CD14-positive monocyte (primary cell): ENCODE measurements at regions not wholly inside any gene's neighbourhood (a gene's known extent, or its start where the extent isn't known, plus 50 kb on each side); places are given as distances from the start of the nearest gene placed in this dataset.

ENCODE experiments used
- DNase-seq, 3 donors: peaks; one replicate each; pipeline ENCODE4 v3.0.0-alpha.2; 2011 to 2022
- H2AFZ ChIP-seq: 2 replicates; pipeline ENCODE4 v1.6.0; 2012; ENCODE audit warnings: mild to moderate bottlenecking, low read depth, low read length, inconsistent platforms; ENCODE audit not compliant: insufficient read depth, poor library complexity, severe bottlenecking
- H3K27ac ChIP-seq, 2 donors: 1 replicate in 1 of 2; 2 replicates in 1 of 2; pipeline ENCODE4 v1.5.1; 2012 to 2013; ENCODE audit warnings: low read length in 2 of 2, control low read depth in 1 of 2, inconsistent platforms in 1 of 2, low read depth in 1 of 2, mild to moderate bottlenecking in 1 of 2
- H3K27me3 ChIP-seq, 2 donors: one replicate each; pipeline versions ENCODE4 v1.6.0 to v1.6.1; 2011 to 2013; ENCODE audit warnings: low read length in 2 of 2; ENCODE audit not compliant: control insufficient read depth in 2 of 2, insufficient read depth in 2 of 2
- H3K36me3 ChIP-seq, 2 donors: replicated peaks in 1 of 2; 1 replicate in 1 of 2; 2 replicates in 1 of 2; pipeline versions ENCODE4 v1.5.1 to v1.6.1; 2012 to 2013; ENCODE audit warnings: low read length in 2 of 2, control low read depth in 1 of 2, inconsistent platforms in 1 of 2, mild to moderate bottlenecking in 1 of 2; ENCODE audit not compliant: insufficient read depth in 2 of 2, control insufficient read depth in 1 of 2
- H3K4me1 ChIP-seq, 2 donors: 1 replicate in 1 of 2; 2 replicates in 1 of 2; pipeline versions ENCODE4 v1.5.1 to v1.6.1; 2012 to 2013; ENCODE audit warnings: low read length in 2 of 2, control low read depth in 1 of 2, inconsistent platforms in 1 of 2, mild to moderate bottlenecking in 1 of 2, moderate library complexity in 1 of 2; ENCODE audit not compliant: insufficient read depth in 2 of 2, control insufficient read depth in 1 of 2
- H3K4me2 ChIP-seq: replicated peaks from 2 replicates; pipeline ENCODE3; 2012; ENCODE audit warnings: low read length, moderate library complexity, mild to moderate bottlenecking; ENCODE audit not compliant: poor library complexity, severe bottlenecking; ENCODE audit errors: extremely low read depth
- H3K4me3 ChIP-seq, 3 experiments: fragments of 200-600 bp in 1 of 3; sonication (generic) in 1 of 3; replicated peaks in 1 of 3; 1 replicate in 2 of 3; 2 replicates in 1 of 3; pipeline ENCODE4 v1.5.1; 2011 to 2013; ENCODE audit warnings: low read length in 3 of 3, mild to moderate bottlenecking in 3 of 3, control low read depth in 2 of 3, low read depth in 2 of 3, inconsistent platforms in 1 of 3, moderate library complexity in 1 of 3
- H3K79me2 ChIP-seq: 2 replicates; pipeline ENCODE4 v1.6.0; 2012; ENCODE audit warnings: mild to moderate bottlenecking, control low read depth, inconsistent platforms, low read length, moderate library complexity; ENCODE audit not compliant: insufficient read depth
- H3K9ac ChIP-seq: 2 replicates; pipeline ENCODE4 v1.6.0; 2017; ENCODE audit warnings: low read length, mild to moderate bottlenecking; ENCODE audit not compliant: insufficient read depth, poor library complexity, severe bottlenecking
- H3K9me3 ChIP-seq, 2 donors: replicated peaks in 1 of 2; 1 replicate in 1 of 2; 2 replicates in 1 of 2; pipeline versions ENCODE4 v1.5.1 to v1.6.1; 2012 to 2013; ENCODE audit warnings: low read length in 2 of 2, control low read depth in 1 of 2; ENCODE audit not compliant: control insufficient read depth in 1 of 2, insufficient read depth in 1 of 2
- H4K20me1 ChIP-seq: 2 replicates; pipeline ENCODE4 v1.6.0; 2012; ENCODE audit warnings: mild to moderate bottlenecking, low read length, control low read depth, moderate library complexity; ENCODE audit not compliant: insufficient read depth
- H3K27ac Mint-ChIP-seq, 7 donors: one replicate each; pipeline ENCODE4 v1.8.0; 2020; ENCODE audit warnings: mild to moderate bottlenecking in 7 of 7, mixed read lengths in 7 of 7, moderate library complexity in 6 of 7, inconsistent platforms in 2 of 7
- H3K27me3 Mint-ChIP-seq, 3 donors: one replicate each; pipeline ENCODE4 v1.8.0; 2021 to 2022; ENCODE audit warnings: low read depth in 3 of 3, mild to moderate bottlenecking in 3 of 3, mixed read lengths in 3 of 3, moderate library complexity in 3 of 3, inconsistent platforms in 1 of 3
- H3K36me3 Mint-ChIP-seq, 2 donors: one replicate each; pipeline ENCODE4 v1.8.0; 2020; ENCODE audit warnings: mixed read lengths in 2 of 2, inconsistent platforms in 1 of 2, mild to moderate bottlenecking in 1 of 2
- H3K4me1 Mint-ChIP-seq: one replicate; pipeline ENCODE4 v1.8.0; 2020; ENCODE audit warnings: mild to moderate bottlenecking, mixed read lengths
- H3K4me3 Mint-ChIP-seq, 2 donors: one replicate each; pipeline ENCODE4 v1.8.0; 2020; ENCODE audit warnings: mild to moderate bottlenecking in 2 of 2, mixed read lengths in 2 of 2, moderate library complexity in 1 of 2
- H3K9me3 Mint-ChIP-seq, 7 donors: one replicate each; pipeline ENCODE4 v1.8.0; 2020 to 2022; ENCODE audit warnings: mixed read lengths in 7 of 7, mild to moderate bottlenecking in 6 of 7, moderate library complexity in 6 of 7, inconsistent platforms in 2 of 7
- WGBS: methylation state at CpG from one replicate; pipeline ENCODE4 v1.1.5; 2013; ENCODE audit warnings: missing lambda C conversion rate; ENCODE audit not compliant: insufficient coverage; 5-methylcytosine and 5-hydroxymethylcytosine counted together
- intact Hi-C, 2 donors: fragments of 100-400 bp; cut with micrococcal nuclease; formaldehyde crosslinking; loops; one replicate each; pipeline versions ENCODE4 v1.15.0 to v1.15.1; 2023
- TF ChIP-seq, protein P1 (sequence below): fragments of 200-600 bp; IDR thresholded peaks from one replicate; pipeline ENCODE4 v1.8.0; 2022; ENCODE audit warnings: antibody characterized with exemption, mild to moderate bottlenecking

DNA sequence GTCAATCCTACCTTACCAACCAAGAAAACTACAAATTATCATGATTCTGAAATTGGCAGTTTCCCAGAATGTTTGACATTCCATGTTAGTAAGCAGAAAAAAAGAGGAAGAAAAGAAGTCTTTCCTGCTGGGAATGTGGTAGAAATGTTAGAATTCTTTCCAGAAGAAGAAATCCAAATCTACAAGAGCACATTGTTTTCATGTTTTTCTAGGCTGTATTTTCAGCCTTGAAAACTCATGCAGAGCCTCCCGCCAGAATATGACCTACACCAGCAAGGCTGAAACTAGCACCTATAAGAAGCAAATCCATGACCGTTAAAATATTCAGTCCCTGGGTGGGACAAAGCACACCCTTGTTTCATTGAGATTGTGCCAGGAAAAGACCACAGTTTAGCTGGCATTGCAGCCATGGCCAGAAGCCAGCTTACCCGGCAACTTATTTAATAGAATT is 259.4 kb downstream of the GJA1 start:
- no peak for DNase-seq
- no peaks in the 10 kb centered on the region for H3K4me1 ChIP-seq
- TF ChIP-seq, protein P1, sequence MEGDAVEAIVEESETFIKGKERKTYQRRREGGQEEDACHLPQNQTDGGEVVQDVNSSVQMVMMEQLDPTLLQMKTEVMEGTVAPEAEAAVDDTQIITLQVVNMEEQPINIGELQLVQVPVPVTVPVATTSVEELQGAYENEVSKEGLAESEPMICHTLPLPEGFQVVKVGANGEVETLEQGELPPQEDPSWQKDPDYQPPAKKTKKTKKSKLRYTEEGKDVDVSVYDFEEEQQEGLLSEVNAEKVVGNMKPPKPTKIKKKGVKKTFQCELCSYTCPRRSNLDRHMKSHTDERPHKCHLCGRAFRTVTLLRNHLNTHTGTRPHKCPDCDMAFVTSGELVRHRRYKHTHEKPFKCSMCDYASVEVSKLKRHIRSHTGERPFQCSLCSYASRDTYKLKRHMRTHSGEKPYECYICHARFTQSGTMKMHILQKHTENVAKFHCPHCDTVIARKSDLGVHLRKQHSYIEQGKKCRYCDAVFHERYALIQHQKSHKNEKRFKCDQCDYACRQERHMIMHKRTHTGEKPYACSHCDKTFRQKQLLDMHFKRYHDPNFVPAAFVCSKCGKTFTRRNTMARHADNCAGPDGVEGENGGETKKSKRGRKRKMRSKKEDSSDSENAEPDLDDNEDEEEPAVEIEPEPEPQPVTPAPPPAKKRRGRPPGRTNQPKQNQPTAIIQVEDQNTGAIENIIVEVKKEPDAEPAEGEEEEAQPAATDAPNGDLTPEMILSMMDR: no peak
- H3K4me2 ChIP-seq: no peak overlapping the region
- 100% methylated on average over 2 of the region's 3 CpGs for WGBS
- no peak overlapping the region for H3K4me3 Mint-ChIP-seq
- no peaks in the 10 kb centered on the region for H3K36me3 Mint-ChIP-seq
- H3K9ac ChIP-seq: no peak overlapping the region
- H3K27me3 Mint-ChIP-seq: no peaks in the 10 kb centered on the region
- intact Hi-C loops: no loop called here
- no peak overlapping the region for H3K4me3 ChIP-seq
- H2AFZ ChIP-seq: no peak overlapping the region
- no peaks in the 10 kb centered on the region for H3K27me3 ChIP-seq
- H3K4me1 Mint-ChIP-seq: no peaks in the 10 kb centered on the region
- H3K27ac Mint-ChIP-seq: no peak overlapping the region
- H3K79me2 ChIP-seq: no peaks in the 10 kb centered on the region
- no peaks in the 10 kb centered on the region for H3K9me3 ChIP-seq
- H3K36me3 ChIP-seq: no peaks in the 10 kb centered on the region
- no peaks in the 10 kb centered on the region for H3K9me3 Mint-ChIP-seq
- H4K20me1 ChIP-seq: no peaks in the 10 kb centered on the region
- H3K27ac ChIP-seq: no peak overlapping the region

DNA sequence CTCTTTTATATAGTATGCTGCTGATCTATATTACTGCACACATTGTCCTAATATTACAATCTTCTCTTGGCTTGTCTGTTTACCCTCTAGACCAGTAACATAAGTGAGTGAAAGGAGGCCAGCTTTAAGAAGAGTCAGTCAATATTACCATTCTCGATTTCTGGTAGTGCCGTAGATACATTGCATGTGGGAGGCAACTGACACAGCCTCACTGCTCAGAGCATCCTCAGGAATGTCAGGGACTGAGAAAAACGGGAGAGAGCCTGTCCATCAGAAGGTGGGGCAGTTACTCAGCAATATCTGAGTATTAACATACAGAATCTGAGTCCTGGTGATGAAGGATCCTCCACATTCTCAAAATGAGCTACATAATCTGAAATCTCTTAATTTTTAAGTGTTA is 259.9 kb downstream of the GJA1 start:
- Mint-ChIP-seq H3K9me3 (peaks cover 0 to 1% (median under 1%) of the 10 kb centered on the region in 7 donors), H3K27me3 (no peaks in the 10 kb centered on the region), H3K4me1 (no peaks in the 10 kb centered on the region), H3K27ac (no peak overlapping the region), H3K4me3 (no peak overlapping the region), H3K36me3 (no peaks in the 10 kb centered on the region)
- Histone ChIP-seq H4K20me1 (no peaks in the 10 kb centered on the region), H3K4me3 (no peak overlapping the region), H3K4me2 (no peak overlapping the region), H3K9me3 (no peaks in the 10 kb centered on the region), H3K9ac (no peak overlapping the region), H3K79me2 (no peaks in the 10 kb centered on the region), H3K27ac (no peak overlapping the region), H3K4me1 (no peaks in the 10 kb centered on the region), H3K27me3 (no peaks in the 10 kb centered on the region), H2AFZ (no peak overlapping the region), H3K36me3 (no peaks in the 10 kb centered on the region)
- intact Hi-C loops: no loop called here
- TF ChIP-seq, protein P1: no peak
- no CpG with 5 or more reads among the region's 3 CpGs for WGBS
- no peak for DNase-seq
